ENCODE measurements at regions not wholly inside any gene's neighbourhood (a gene's known extent, or its start where the extent isn't known, plus 50 kb on each side); places are given as distances from the start of the nearest gene placed in this dataset.

DNA sequence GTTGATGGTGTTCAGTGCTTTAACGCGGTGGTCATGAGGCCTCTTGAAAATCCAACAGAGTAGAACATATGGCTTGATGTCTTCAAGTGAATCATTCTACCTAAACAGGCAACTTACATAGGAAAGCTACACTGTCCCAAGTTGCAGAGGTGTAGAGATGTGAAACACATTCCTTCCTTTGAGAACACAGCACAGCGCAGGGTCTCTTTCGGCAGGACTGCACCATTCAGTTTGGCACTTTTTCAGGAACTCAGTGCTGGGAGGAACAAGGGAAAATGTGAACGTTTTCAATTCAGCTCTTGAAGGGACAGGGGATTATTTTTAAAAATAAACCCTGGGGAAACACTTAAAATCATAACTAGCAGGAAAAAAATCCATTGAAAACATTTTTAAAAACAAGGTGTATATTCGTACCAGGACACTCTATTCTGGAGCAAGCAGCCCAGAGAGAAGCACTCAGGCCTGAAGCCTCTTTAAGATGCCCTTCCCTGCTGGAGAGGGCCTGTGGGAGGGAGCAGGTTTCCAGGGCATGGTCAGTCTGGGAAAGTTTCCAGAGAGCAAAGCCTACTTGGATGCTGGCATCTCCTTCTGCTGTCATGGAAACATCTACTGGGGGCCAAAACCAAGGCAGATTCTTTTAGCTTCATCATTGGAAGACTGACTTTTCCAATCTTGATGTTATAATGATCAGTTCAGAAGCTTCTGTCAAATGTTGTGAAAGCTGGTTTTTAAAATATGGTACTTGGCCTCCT, 60.4 kb upstream of the NPVF start:
- no peak overlapping the region for H3K27ac ChIP-seq
- TF ChIP-seq CTCF (IDR thresholded peaks at IDR 0.05): no peak

DNA sequence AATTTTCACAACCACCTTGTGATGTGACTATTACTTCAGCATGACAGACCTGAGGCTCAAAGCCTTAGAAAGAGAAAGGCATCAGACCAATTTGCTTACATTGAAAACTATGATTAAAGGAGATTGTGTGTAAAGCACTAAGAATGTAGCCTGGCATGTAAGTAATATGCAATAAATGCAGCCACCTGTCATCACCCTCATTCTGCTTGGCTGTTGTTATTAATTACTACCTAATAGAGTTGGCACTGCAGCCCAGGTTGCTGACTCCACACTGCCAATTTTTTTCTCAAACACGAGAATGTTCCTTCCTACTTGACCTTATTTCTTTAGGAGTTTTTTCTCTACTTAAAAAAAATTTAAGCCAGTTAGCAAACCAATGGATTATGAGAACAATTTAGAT, 61.2 kb upstream of the NPVF start:
- Histone ChIP-seq H3K79me2 (no peaks in the 10 kb centered on the region), H2AFZ (no peak overlapping the region), H3K27ac (no peak overlapping the region), H3K4me1 (no peaks in the 10 kb centered on the region), H3K27me3 (ENCODE audit: control insufficient read depth, insufficient read depth, low read length) (no peaks in the 10 kb centered on the region), H3K9me3 (ENCODE audit: control insufficient read depth, low read length) (no peaks in the 10 kb centered on the region), H3K4me3 (ENCODE audit: low read depth, low read length) (no peak overlapping the region), H3K36me3 (ENCODE audit: control insufficient read depth, insufficient read depth, low read length) (no peaks in the 10 kb centered on the region), H3K9ac (no peak overlapping the region), H3K4me2 (ENCODE audit: low read length) (no peak overlapping the region)
- no peak for TF ChIP-seq CTCF (IDR thresholded peaks at IDR 0.05)

More for the DNA sequence above, 60.4 kb upstream of the NPVF start:
- Histone ChIP-seq H3K4me1 (no peaks in the 10 kb centered on the region), H3K9me3 (ENCODE audit: control insufficient read depth, low read length) (no peaks in the 10 kb centered on the region), H3K79me2 (no peaks in the 10 kb centered on the region), H3K36me3 (ENCODE audit: control insufficient read depth, insufficient read depth, low read length) (no peaks in the 10 kb centered on the region), H2AFZ (no peak overlapping the region), H3K4me3 (ENCODE audit: low read depth, low read length) (no peak overlapping the region), H3K4me2 (ENCODE audit: low read length) (no peak overlapping the region), H3K27me3 (ENCODE audit: control insufficient read depth, insufficient read depth, low read length) (no peaks in the 10 kb centered on the region), H3K9ac (no peak overlapping the region)

- Histone ChIP-seq H3K4me1 (no peaks in the 10 kb centered on the region), H3K4me3 (ENCODE audit: low read depth, low read length) (no peak overlapping the region), H3K27me3 (ENCODE audit: control insufficient read depth, insufficient read depth, low read length) (no peaks in the 10 kb centered on the region), H2AFZ (no peak overlapping the region), H3K36me3 (ENCODE audit: control insufficient read depth, insufficient read depth, low read length) (no peaks in the 10 kb centered on the region), H3K4me2 (ENCODE audit: low read length) (no peak overlapping the region), H3K9ac (no peak overlapping the region), H3K79me2 (no peaks in the 10 kb centered on the region), H3K9me3 (ENCODE audit: control insufficient read depth, low read length) (no peaks in the 10 kb centered on the region), H3K27ac (no peak overlapping the region)
- no peak for TF ChIP-seq CTCF (IDR thresholded peaks at IDR 0.05)
Measured at GRCh38 chr7:25294624-25295023, 66.3 kb upstream of the NPVF start.

DNA sequence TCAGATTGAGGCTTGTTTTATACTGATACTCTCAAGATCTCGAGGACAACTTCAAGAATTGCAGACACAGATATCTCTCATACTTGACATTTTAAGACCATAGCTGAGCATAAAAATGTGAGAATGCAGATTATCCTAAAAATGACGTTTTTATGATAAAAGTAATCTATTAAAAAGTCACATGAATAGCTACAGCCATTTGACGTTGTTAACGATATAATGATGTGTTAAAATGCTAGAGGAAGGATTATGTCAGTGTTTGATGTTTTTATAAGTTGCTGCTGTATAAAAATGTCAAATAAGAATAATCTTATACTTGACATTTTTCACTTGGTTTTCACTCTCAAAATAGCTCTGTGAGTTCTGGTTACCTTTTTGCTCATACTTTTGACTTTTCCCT, 67.1 kb upstream of the NPVF start:
- no peak for TF ChIP-seq CTCF (IDR thresholded peaks at IDR 0.05)

DNA sequence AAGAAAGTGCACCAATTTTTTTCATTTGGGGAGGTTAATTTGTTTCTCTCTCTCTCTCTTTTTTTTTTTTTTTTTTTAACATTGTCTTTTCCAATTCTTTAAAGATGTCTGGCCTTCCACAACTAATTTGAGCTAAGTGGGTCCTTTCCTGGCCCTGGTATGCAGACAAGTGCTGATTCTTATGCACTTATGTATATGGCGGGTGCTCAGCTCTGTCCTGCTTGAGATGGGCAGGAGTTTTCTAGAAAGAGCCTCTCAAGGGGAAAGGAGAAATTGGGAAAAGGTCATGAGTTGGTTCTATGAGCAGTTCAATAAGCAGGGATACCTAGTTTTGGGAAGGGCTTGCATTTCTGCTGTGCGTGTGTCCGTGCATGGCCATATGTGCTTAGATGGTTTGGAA, 67.8 kb upstream of the NPVF start:
- Histone ChIP-seq H3K27ac (no peak overlapping the region), H3K4me3 (ENCODE audit: low read depth, low read length) (no peak overlapping the region), H3K9me3 (ENCODE audit: control insufficient read depth, low read length) (no peaks in the 10 kb centered on the region), H3K4me2 (ENCODE audit: low read length) (no peak overlapping the region), H3K4me1 (no peaks in the 10 kb centered on the region), H3K9ac (no peak overlapping the region), H3K36me3 (ENCODE audit: control insufficient read depth, insufficient read depth, low read length) (no peaks in the 10 kb centered on the region), H3K79me2 (no peaks in the 10 kb centered on the region), H3K27me3 (ENCODE audit: control insufficient read depth, insufficient read depth, low read length) (no peaks in the 10 kb centered on the region), H2AFZ (no peak overlapping the region)
- TF ChIP-seq CTCF (IDR thresholded peaks at IDR 0.05): no peak

More for the DNA sequence above, 67.1 kb upstream of the NPVF start:
- no peaks in the 10 kb centered on the region for H3K9me3 ChIP-seq (ENCODE audit: control insufficient read depth, low read length)
- H3K4me3 ChIP-seq (ENCODE audit: low read depth, low read length): no peak overlapping the region
- no peak overlapping the region for H3K27ac ChIP-seq
- H3K4me2 ChIP-seq (ENCODE audit: low read length): no peak overlapping the region
- no peaks in the 10 kb centered on the region for H3K4me1 ChIP-seq
- no peaks in the 10 kb centered on the region for H3K79me2 ChIP-seq
- no peak overlapping the region for H3K9ac ChIP-seq
- H3K36me3 ChIP-seq (ENCODE audit: control insufficient read depth, insufficient read depth, low read length): no peaks in the 10 kb centered on the region
- no peaks in the 10 kb centered on the region for H3K27me3 ChIP-seq (ENCODE audit: control insufficient read depth, insufficient read depth, low read length)
- H2AFZ ChIP-seq: no peak overlapping the region
